ENCODE measurements at regions not wholly inside any gene's neighbourhood (a gene's known extent, or its start where the extent isn't known, plus 50 kb on each side); places are given as distances from the start of the nearest gene placed in this dataset.

DNA sequence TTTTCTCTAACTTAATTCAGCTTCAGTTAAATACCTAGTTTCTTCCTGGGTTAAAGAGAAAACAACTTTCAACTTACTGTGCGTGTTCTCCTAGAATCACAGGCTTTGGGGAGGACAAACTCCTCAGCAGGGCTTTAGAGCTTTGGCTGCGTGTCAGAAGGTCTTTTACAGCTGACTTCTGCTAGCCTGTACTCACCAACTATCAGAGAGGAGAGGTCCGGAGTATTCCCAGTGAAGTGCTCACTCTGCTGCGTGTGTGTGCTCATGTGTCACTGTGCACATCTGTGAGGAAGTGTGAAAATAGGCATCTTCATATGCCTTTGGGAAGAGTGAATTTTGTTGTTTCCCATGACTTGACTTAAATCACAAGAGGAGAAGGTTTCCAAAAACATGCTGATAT, 423.2 kb upstream of the SGCD start:
- in situ Hi-C loops (cut with MboI; ENCODE audit: low sequenced_read_pairs) (no loop called here), dilution Hi-C loops (cut with HindIII; ENCODE audit: low sequenced_read_pairs, unreplicated experiment) (no loop called here)

More for the DNA sequence above, 423.2 kb upstream of the SGCD start:
- Histone ChIP-seq H3K4ac (ENCODE audit: low read depth, low read length) (no peak overlapping the region), H2BK5ac (ENCODE audit: low read depth, low read length, poor library complexity, severe bottlenecking) (no peak overlapping the region), H3K56ac (ENCODE audit: extremely low read depth, insufficient read depth, low read length) (no peak overlapping the region), H2AK9ac (replicated peaks; ENCODE audit: low read depth, low read length, poor library complexity) (no peak overlapping the region), H3K9ac (ENCODE audit: low read depth, low read length) (no peak overlapping the region), H3K4me2 (ENCODE audit: low read depth, low read length) (no peak overlapping the region), H2BK120ac (ENCODE audit: low read depth, low read length) (no peak overlapping the region), H2AK5ac (ENCODE audit: low read depth, low read length) (no peak overlapping the region), H3K23ac (ENCODE audit: low read depth, low read length) (no peak overlapping the region), H2AFZ (replicated peaks; ENCODE audit: low read length, poor library complexity) (no peak overlapping the region), H3K9me1 (ENCODE audit: insufficient read depth, low read length) (0 out of 2 replicates have a peak, but pooled peaks cover 1% of the 10 kb centered on the region), H3K27me3 (ENCODE audit: control insufficient read depth, insufficient read depth, low read length) (no peaks in the 10 kb centered on the region; the same call in 1 of the 2 replicates), H2BK20ac (ENCODE audit: low read depth, low read length) (no peak overlapping the region), H3K9me3 (ENCODE audit: control insufficient read depth, insufficient read depth, low read length) (no peaks in the 10 kb centered on the region), H3K4me1 (ENCODE audit: control insufficient read depth, insufficient read depth, low read length) (peaks cover under 1% of the 10 kb centered on the region; the same call in 1 of the 2 replicates), H3K14ac (replicated peaks; ENCODE audit: low read depth, low read length) (no peak overlapping the region), H3K36me3 (ENCODE audit: control insufficient read depth, insufficient read depth, low read length) (no peaks in the 10 kb centered on the region), H4K20me1 (ENCODE audit: insufficient read depth, low read length) (no peaks in the 10 kb centered on the region), H3K27ac (ENCODE audit: insufficient read depth, low read length) (no peak overlapping the region), H4K5ac (ENCODE audit: low read depth, low read length) (no peak overlapping the region), H2BK15ac (ENCODE audit: low read depth, low read length) (no peak overlapping the region), H4K91ac (ENCODE audit: insufficient read depth, low read depth, low read length) (no peak overlapping the region), H3K79me1 (ENCODE audit: low read depth in 1 of 2, low read length in 2 of 2) (no peaks in the 10 kb centered on the region), H4K8ac (ENCODE audit: low read depth in 2 of 2, low read length in 2 of 2) (no peak overlapping the region), H3K18ac (ENCODE audit: low read depth, low read length) (no peak overlapping the region), H3K4me3 (ENCODE audit: insufficient read depth, low read depth, low read length) (no peak overlapping the region)
- no TSS peak for BruUV-seq (replicated peaks)
- no CpG with 5 or more reads among the region's 4 CpGs for WGBS, 2 experiments (ENCODE audit: extremely low coverage in 2 of 2, insufficient read length in 1 of 2)
- DNase-seq (no peak), ATAC-seq (ENCODE audit: low read depth) (no peak)
- TF ChIP-seq RAD21 (IDR thresholded peaks at IDR 0.05; ENCODE audit: low read length), result no peak
- no peak for TF ChIP-seq NFE2L2 (IDR thresholded peaks at IDR 0.05; ENCODE audit: low read depth, low read length)
- TF ChIP-seq, protein P1, sequence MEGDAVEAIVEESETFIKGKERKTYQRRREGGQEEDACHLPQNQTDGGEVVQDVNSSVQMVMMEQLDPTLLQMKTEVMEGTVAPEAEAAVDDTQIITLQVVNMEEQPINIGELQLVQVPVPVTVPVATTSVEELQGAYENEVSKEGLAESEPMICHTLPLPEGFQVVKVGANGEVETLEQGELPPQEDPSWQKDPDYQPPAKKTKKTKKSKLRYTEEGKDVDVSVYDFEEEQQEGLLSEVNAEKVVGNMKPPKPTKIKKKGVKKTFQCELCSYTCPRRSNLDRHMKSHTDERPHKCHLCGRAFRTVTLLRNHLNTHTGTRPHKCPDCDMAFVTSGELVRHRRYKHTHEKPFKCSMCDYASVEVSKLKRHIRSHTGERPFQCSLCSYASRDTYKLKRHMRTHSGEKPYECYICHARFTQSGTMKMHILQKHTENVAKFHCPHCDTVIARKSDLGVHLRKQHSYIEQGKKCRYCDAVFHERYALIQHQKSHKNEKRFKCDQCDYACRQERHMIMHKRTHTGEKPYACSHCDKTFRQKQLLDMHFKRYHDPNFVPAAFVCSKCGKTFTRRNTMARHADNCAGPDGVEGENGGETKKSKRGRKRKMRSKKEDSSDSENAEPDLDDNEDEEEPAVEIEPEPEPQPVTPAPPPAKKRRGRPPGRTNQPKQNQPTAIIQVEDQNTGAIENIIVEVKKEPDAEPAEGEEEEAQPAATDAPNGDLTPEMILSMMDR (conservative IDR thresholded peaks at IDR 0.05; ENCODE audit: low read depth, low read length), result no peak
- TF ChIP-seq CHD1 (IDR thresholded peaks at IDR 0.05; ENCODE audit: low read depth, low read length), result no peak
- no peak for TF ChIP-seq RCOR1 (IDR thresholded peaks at IDR 0.05; ENCODE audit: insufficient replicate concordance, low read length)
- no peak for TF ChIP-seq BHLHE40 (IDR thresholded peaks at IDR 0.05; ENCODE audit: low read depth, low read length)
- TF ChIP-seq MXI1 (IDR thresholded peaks at IDR 0.05; ENCODE audit: borderline replicate concordance, low read depth, low read length), result no peak
- no peak for TF ChIP-seq SMC3 (IDR thresholded peaks at IDR 0.05; ENCODE audit: low read depth, low read length)
- no peak for TF ChIP-seq RFX5 (IDR thresholded peaks at IDR 0.05; ENCODE audit: low read depth, low read length)
- TF ChIP-seq FOS (IDR thresholded peaks at IDR 0.05; ENCODE audit: low read depth, low read length), result no peak
- no peak for TF ChIP-seq MAFK (IDR thresholded peaks at IDR 0.05; ENCODE audit: low read depth, low read length)
- intact Hi-C loops (cut with micrococcal nuclease), result no loop called here
- POLR2A ChIA-PET (ENCODE audit: unreplicated experiment), result no interaction called here
- CTCF ChIA-PET, result no interaction called here
